ENCODE measurements at regions not wholly inside any gene's neighbourhood (a gene's known extent, or its start where the extent isn't known, plus 50 kb on each side); places are given as distances from the start of the nearest gene placed in this dataset.

DNA sequence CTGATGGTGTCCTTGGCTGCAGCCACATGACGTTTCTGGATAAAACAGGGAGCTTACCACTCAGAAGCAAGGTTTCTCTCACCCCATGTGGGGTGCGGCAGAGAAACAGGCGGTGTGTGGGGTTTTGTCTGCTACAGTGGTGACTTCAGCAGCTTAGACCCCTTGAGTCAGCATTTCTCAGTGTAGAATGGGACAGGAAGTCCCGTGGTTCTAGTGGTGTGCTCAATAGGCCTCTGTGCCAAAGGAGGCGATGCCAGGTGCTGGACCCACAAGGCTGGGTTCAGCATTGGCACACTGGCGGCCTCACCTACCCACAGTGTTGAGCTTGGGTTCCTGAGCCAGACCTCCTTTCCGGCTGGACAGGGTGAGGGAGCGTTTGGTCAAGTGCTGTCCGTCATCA, 125.2 kb upstream of the SMIM23 start:
- H2AFZ ChIP-seq (ENCODE audit: low read depth, low read length): no peak overlapping the region
- no peaks in the 10 kb centered on the region for H3K79me2 ChIP-seq (replicated peaks; ENCODE audit: insufficient read depth, low read length)

DNA sequence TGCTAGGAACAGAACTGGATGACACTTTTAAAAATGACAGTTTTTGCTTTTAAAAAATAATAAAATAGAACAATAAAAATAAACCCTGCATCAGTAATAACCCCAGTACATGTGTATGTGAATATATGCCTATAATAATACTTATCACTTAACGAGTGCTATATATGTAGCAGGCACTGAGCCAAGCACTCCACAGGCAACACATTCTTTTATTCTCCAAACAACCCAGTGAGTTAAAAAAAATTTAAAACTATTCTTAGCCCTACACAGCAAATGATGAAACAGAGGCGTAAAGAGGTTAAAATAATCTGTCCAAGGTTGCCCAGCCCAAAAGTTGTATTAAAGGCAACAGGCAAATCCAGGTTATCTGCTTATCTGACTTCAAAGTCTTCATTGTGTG, 124.5 kb upstream of the SMIM23 start:
- Histone ChIP-seq H2AFZ (ENCODE audit: low read depth, low read length) (no peak overlapping the region), H3K9me2 (ENCODE audit: insufficient read depth, low read length) (no peaks in the 10 kb centered on the region), H3K79me2 (replicated peaks; ENCODE audit: insufficient read depth, low read length) (no peaks in the 10 kb centered on the region), H3K36me3 (ENCODE audit: insufficient read depth, low read length) (no peaks in the 10 kb centered on the region), H3K9me3 (ENCODE audit: low read length) (no peaks in the 10 kb centered on the region), H3F3A (ENCODE audit: insufficient read depth, low read length, poor library complexity, severe bottlenecking) (no peaks in the 10 kb centered on the region), H3K27me3 (ENCODE audit: insufficient read depth, low read depth, low read length) (no peaks in the 10 kb centered on the region), H3K27ac (ENCODE audit: low read length) (no peak overlapping the region), H3K4me2 (ENCODE audit: low read length) (no peak overlapping the region), H3K4me3 (ENCODE audit: low read length) (no peak overlapping the region), H3K9ac (ENCODE audit: low read length) (no peak overlapping the region), H4K20me1 (ENCODE audit: insufficient read depth) (no peaks in the 10 kb centered on the region)
- TF ChIP-seq POLR2AphosphoS5 (IDR thresholded peaks at IDR 0.05): no peak
- TF ChIP-seq, protein P1, sequence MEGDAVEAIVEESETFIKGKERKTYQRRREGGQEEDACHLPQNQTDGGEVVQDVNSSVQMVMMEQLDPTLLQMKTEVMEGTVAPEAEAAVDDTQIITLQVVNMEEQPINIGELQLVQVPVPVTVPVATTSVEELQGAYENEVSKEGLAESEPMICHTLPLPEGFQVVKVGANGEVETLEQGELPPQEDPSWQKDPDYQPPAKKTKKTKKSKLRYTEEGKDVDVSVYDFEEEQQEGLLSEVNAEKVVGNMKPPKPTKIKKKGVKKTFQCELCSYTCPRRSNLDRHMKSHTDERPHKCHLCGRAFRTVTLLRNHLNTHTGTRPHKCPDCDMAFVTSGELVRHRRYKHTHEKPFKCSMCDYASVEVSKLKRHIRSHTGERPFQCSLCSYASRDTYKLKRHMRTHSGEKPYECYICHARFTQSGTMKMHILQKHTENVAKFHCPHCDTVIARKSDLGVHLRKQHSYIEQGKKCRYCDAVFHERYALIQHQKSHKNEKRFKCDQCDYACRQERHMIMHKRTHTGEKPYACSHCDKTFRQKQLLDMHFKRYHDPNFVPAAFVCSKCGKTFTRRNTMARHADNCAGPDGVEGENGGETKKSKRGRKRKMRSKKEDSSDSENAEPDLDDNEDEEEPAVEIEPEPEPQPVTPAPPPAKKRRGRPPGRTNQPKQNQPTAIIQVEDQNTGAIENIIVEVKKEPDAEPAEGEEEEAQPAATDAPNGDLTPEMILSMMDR (IDR thresholded peaks at IDR 0.05; ENCODE audit: poor library complexity, severe bottlenecking): no peak
- TF ChIP-seq EZH2 (IDR thresholded peaks at IDR 0.05; ENCODE audit: borderline replicate concordance, insufficient read depth, low read length, poor library complexity, severe bottlenecking): no peak
- TF ChIP-seq TAF1 (IDR thresholded peaks at IDR 0.05; ENCODE audit: low read depth): no peak
- TF ChIP-seq EP300 (conservative IDR thresholded peaks at IDR 0.05; ENCODE audit: poor library complexity, severe bottlenecking): no peak
- TF ChIP-seq, protein P2, sequence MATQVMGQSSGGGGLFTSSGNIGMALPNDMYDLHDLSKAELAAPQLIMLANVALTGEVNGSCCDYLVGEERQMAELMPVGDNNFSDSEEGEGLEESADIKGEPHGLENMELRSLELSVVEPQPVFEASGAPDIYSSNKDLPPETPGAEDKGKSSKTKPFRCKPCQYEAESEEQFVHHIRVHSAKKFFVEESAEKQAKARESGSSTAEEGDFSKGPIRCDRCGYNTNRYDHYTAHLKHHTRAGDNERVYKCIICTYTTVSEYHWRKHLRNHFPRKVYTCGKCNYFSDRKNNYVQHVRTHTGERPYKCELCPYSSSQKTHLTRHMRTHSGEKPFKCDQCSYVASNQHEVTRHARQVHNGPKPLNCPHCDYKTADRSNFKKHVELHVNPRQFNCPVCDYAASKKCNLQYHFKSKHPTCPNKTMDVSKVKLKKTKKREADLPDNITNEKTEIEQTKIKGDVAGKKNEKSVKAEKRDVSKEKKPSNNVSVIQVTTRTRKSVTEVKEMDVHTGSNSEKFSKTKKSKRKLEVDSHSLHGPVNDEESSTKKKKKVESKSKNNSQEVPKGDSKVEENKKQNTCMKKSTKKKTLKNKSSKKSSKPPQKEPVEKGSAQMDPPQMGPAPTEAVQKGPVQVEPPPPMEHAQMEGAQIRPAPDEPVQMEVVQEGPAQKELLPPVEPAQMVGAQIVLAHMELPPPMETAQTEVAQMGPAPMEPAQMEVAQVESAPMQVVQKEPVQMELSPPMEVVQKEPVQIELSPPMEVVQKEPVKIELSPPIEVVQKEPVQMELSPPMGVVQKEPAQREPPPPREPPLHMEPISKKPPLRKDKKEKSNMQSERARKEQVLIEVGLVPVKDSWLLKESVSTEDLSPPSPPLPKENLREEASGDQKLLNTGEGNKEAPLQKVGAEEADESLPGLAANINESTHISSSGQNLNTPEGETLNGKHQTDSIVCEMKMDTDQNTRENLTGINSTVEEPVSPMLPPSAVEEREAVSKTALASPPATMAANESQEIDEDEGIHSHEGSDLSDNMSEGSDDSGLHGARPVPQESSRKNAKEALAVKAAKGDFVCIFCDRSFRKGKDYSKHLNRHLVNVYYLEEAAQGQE (IDR thresholded peaks at IDR 0.05; ENCODE audit: borderline replicate concordance): no peak
- TF ChIP-seq RAD21 (conservative IDR thresholded peaks at IDR 0.05): no peak
- TF ChIP-seq MXI1 (conservative IDR thresholded peaks at IDR 0.05; ENCODE audit: poor library complexity, severe bottlenecking): no peak
- TF ChIP-seq SMC3 (conservative IDR thresholded peaks at IDR 0.05; ENCODE audit: poor library complexity): no peak

More for the DNA sequence above, 125.2 kb upstream of the SMIM23 start:
- TF ChIP-seq, protein P2 (IDR thresholded peaks at IDR 0.05; ENCODE audit: borderline replicate concordance): no peak
- TF ChIP-seq POLR2AphosphoS5 (IDR thresholded peaks at IDR 0.05) (no peak), MXI1 (conservative IDR thresholded peaks at IDR 0.05; ENCODE audit: poor library complexity, severe bottlenecking) (no peak), EP300 (conservative IDR thresholded peaks at IDR 0.05; ENCODE audit: poor library complexity, severe bottlenecking) (no peak), EZH2 (IDR thresholded peaks at IDR 0.05; ENCODE audit: borderline replicate concordance, insufficient read depth, low read length, poor library complexity, severe bottlenecking) (no peak), TAF1 (IDR thresholded peaks at IDR 0.05; ENCODE audit: low read depth) (no peak), SMC3 (conservative IDR thresholded peaks at IDR 0.05; ENCODE audit: poor library complexity) (no peak), RAD21 (conservative IDR thresholded peaks at IDR 0.05) (no peak)
- TF ChIP-seq, protein P1 (IDR thresholded peaks at IDR 0.05; ENCODE audit: poor library complexity, severe bottlenecking): no peak
- Histone ChIP-seq H3K4me2 (ENCODE audit: low read length) (no peak overlapping the region), H3K9ac (ENCODE audit: low read length) (no peak overlapping the region), H3K27ac (ENCODE audit: low read length) (no peak overlapping the region), H3K9me2 (ENCODE audit: insufficient read depth, low read length) (no peaks in the 10 kb centered on the region), H4K20me1 (ENCODE audit: insufficient read depth) (no peaks in the 10 kb centered on the region), H3K36me3 (ENCODE audit: insufficient read depth, low read length) (no peaks in the 10 kb centered on the region), H3K4me3 (ENCODE audit: low read length) (no peak overlapping the region), H3F3A (ENCODE audit: insufficient read depth, low read length, poor library complexity, severe bottlenecking) (no peaks in the 10 kb centered on the region), H3K27me3 (ENCODE audit: insufficient read depth, low read depth, low read length) (no peaks in the 10 kb centered on the region), H3K9me3 (ENCODE audit: low read length) (no peaks in the 10 kb centered on the region)

Data from neural cell (in vitro differentiated cells).